C4-2B (cell line): ENCODE measurements at regions not wholly inside any gene's neighbourhood (a gene's known extent, or its start where the extent isn't known, plus 50 kb on each side); places are given as distances from the start of the nearest gene placed in this dataset.

ENCODE experiments used
- CTCF ChIP-seq: fragments of 450-650 bp; conservative IDR thresholded peaks from 2 replicates; pipeline ENCODE4 v1.5.1; 2017; ENCODE audit warnings: mild to moderate bottlenecking
- ZFX ChIP-seq: fragments of 450-650 bp; IDR thresholded peaks from 2 replicates; pipeline ENCODE4 v1.6.1; 2017

- no peak for TF ChIP-seq CTCF
- TF ChIP-seq ZFX: no peak
Measured at GRCh38 chr3:22900296-22900695, 302.8 kb upstream of the UBE2E2 start.
